H1 (cell line): ENCODE measurements at regions not wholly inside any gene's neighbourhood (a gene's known extent, or its start where the extent isn't known, plus 50 kb on each side); places are given as distances from the start of the nearest gene placed in this dataset.

Experiments used
- CTCF ChIA-PET: fragments of 300-600 bp; sonication (Branson Sonifier 250); formaldehyde crosslinking; loops from one replicate; lab custom pipeline; 2021; ENCODE audit not compliant: partially characterized antibody; lab: Charles Lee
- POLR2A ChIA-PET: fragments of 300-600 bp; sonication (Branson Sonifier 250); formaldehyde crosslinking; loops from one replicate; lab custom pipeline; 2021; ENCODE audit warnings: inconsistent platforms; ENCODE audit not compliant: partially characterized antibody; lab: Charles Lee
- DNase-seq, 2 experiments: peaks; one replicate each; pipeline versions ENCODE4 v3.0.0 to v3.0.0-alpha.2; 2010 to 2022; ENCODE audit warnings: low spot score in 2 of 2, low read depth in 1 of 2, mixed read lengths in 1 of 2
- FAIRE-seq: peaks from 2 replicates; lab custom pipeline; 2011; peaks lifted over from hg19 to GRCh38; lab: Jason Lieb, UNC
- H2AFZ ChIP-seq: 2 replicates; pipeline ENCODE4 v1.8.1; 2012; ENCODE audit warnings: low read length, inconsistent platforms
- H2AK5ac ChIP-seq: 2 replicates; pipeline ENCODE4 v1.6.1; 2013; ENCODE audit warnings: low read depth, low read length
- H2BK120ac ChIP-seq: replicated peaks from 2 replicates; pipeline ENCODE3; 2013; ENCODE audit warnings: low read depth, low read length, inconsistent platforms
- H2BK12ac ChIP-seq: 2 replicates; pipeline ENCODE4 v1.6.1; 2013; ENCODE audit warnings: low read depth, low read length
- H2BK15ac ChIP-seq: 2 replicates; pipeline ENCODE4 v1.6.1; 2013; ENCODE audit warnings: low read length
- H2BK20ac ChIP-seq: 2 replicates; pipeline ENCODE4 v1.6.1; 2013; ENCODE audit warnings: low read length
- H2BK5ac ChIP-seq: 2 replicates; pipeline ENCODE4 v1.6.1; 2013; ENCODE audit warnings: low read depth, low read length
- H3K14ac ChIP-seq: 2 replicates; pipeline ENCODE4 v1.6.1; 2013; ENCODE audit warnings: inconsistent platforms; ENCODE audit not compliant: insufficient read length
- H3K18ac ChIP-seq: 2 replicates; pipeline ENCODE4 v1.6.1; 2013; ENCODE audit warnings: low read length; ENCODE audit errors: extremely low read depth
- H3K23ac ChIP-seq: 2 replicates; pipeline ENCODE4 v1.6.1; 2013; ENCODE audit warnings: inconsistent platforms; ENCODE audit not compliant: insufficient read length
- H3K23me2 ChIP-seq: 2 replicates; pipeline ENCODE4 v1.6.1; 2013; ENCODE audit warnings: low read depth, low read length
- H3K27ac ChIP-seq: 2 replicates; pipeline ENCODE4 v1.6.1; 2011; ENCODE audit warnings: low read depth, low read length, inconsistent platforms
- H3K27me3 ChIP-seq, 4 experiments: replicated peaks in 1 of 4; 1 replicate in 1 of 4; 2 replicates in 3 of 4; pipeline versions ENCODE4 v1.6.1 to v1.8.1; 2011 to 2013; ENCODE audit warnings: low read length in 3 of 4, mild to moderate bottlenecking in 3 of 4, inconsistent platforms in 2 of 4, mixed read lengths in 2 of 4, moderate library complexity in 1 of 4; ENCODE audit not compliant: control insufficient read depth in 3 of 4, insufficient read depth in 3 of 4; ENCODE audit errors: extremely low read depth in 1 of 4
- H3K36me3 ChIP-seq, 4 experiments: 2 replicates each; pipeline versions ENCODE4 v1.6.1 to v1.8.1; 2011 to 2013; ENCODE audit warnings: mild to moderate bottlenecking in 4 of 4, low read length in 3 of 4, moderate library complexity in 2 of 4, control low read depth in 1 of 4, inconsistent platforms in 1 of 4; ENCODE audit not compliant: insufficient read depth in 4 of 4, control insufficient read depth in 2 of 4
- H3K4ac ChIP-seq: replicated peaks from 2 replicates; pipeline ENCODE3; 2013; ENCODE audit warnings: low read length, low read depth, mixed read lengths, inconsistent platforms; ENCODE audit not compliant: insufficient read length
- H3K4me1 ChIP-seq, 4 experiments: replicated peaks in 1 of 4; 1 replicate in 1 of 4; 2 replicates in 3 of 4; pipeline versions ENCODE4 v1.6.1 to v1.8.1; 2011 to 2013; ENCODE audit warnings: low read length in 3 of 4, inconsistent platforms in 2 of 4, mixed read lengths in 1 of 4; ENCODE audit not compliant: insufficient read depth in 4 of 4, control insufficient read depth in 3 of 4
- H3K4me2 ChIP-seq, 2 experiments: 2 replicates each; pipeline versions ENCODE4 v1.6.1 to v1.8.1; 2011 to 2013; ENCODE audit warnings: low read depth in 2 of 2, low read length in 2 of 2, control low read depth in 1 of 2, inconsistent platforms in 1 of 2, mild to moderate bottlenecking in 1 of 2; ENCODE audit not compliant: insufficient read depth in 1 of 2
- H3K4me3 ChIP-seq, 4 experiments: fragments of 200-600, 300-600 bp in 1 of 4; sonication (generic), shearing (Covaris generic), sonication (Bioruptor Twin) in 1 of 4; 2 replicates each; pipeline versions ENCODE4 v1.5.1 to v1.8.1; 2011 to 2016; ENCODE audit warnings: low read length in 4 of 4, low read depth in 3 of 4, control low read depth in 2 of 4, inconsistent platforms in 2 of 4, mild to moderate bottlenecking in 2 of 4, mixed read lengths in 1 of 4, moderate library complexity in 1 of 4; ENCODE audit not compliant: insufficient read depth in 2 of 4; ENCODE audit errors: extremely low read depth in 1 of 4
- H3K56ac ChIP-seq: replicated peaks from 2 replicates; pipeline ENCODE3; 2013; ENCODE audit warnings: low read depth, mild to moderate bottlenecking, mixed read lengths, low read length, inconsistent platforms; ENCODE audit not compliant: insufficient read length
- H3K79me1 ChIP-seq: 2 replicates; pipeline ENCODE4 v1.6.1; 2013; ENCODE audit warnings: low read depth, low read length, control low read depth
- H3K79me2 ChIP-seq, 2 experiments: 2 replicates each; pipeline versions ENCODE4 v1.6.1 to v1.8.1; 2012 to 2013; ENCODE audit warnings: low read length in 2 of 2, mild to moderate bottlenecking in 2 of 2, inconsistent platforms in 1 of 2; ENCODE audit not compliant: insufficient read depth in 2 of 2, control insufficient read depth in 1 of 2
- H3K9ac ChIP-seq, 4 experiments: replicated peaks in 1 of 4; 1 replicate in 1 of 4; 2 replicates in 3 of 4; pipeline versions ENCODE4 v1.6.1 to v1.8.1; 2011 to 2013; ENCODE audit warnings: low read depth in 3 of 4, low read length in 3 of 4, control low read depth in 2 of 4, mild to moderate bottlenecking in 2 of 4, moderate library complexity in 2 of 4, inconsistent platforms in 1 of 4; ENCODE audit errors: extremely low read depth in 1 of 4
- H3K9me3 ChIP-seq, 2 experiments: 2 replicates each; pipeline versions ENCODE4 v1.6.1 to v1.8.1; 2012 to 2013; ENCODE audit warnings: mild to moderate bottlenecking in 2 of 2, moderate library complexity in 2 of 2, control low read depth in 1 of 2, inconsistent platforms in 1 of 2, low read depth in 1 of 2, low read length in 1 of 2, mixed read lengths in 1 of 2; ENCODE audit not compliant: insufficient read depth in 2 of 2
- H4K20me1 ChIP-seq, 2 experiments: replicated peaks in 1 of 2; 2 replicates each; pipeline versions ENCODE3 to v1.8.1; 2011 to 2013; ENCODE audit warnings: inconsistent platforms in 2 of 2, low read length in 2 of 2, mild to moderate bottlenecking in 1 of 2; ENCODE audit not compliant: insufficient read depth in 2 of 2, control insufficient read depth in 1 of 2
- H4K5ac ChIP-seq: 2 replicates; pipeline ENCODE4 v1.6.1; 2013; ENCODE audit warnings: low read length, low read depth, mixed read lengths, inconsistent platforms; ENCODE audit not compliant: insufficient read length
- H4K8ac ChIP-seq: 2 replicates; pipeline ENCODE4 v1.8.0; 2013; ENCODE audit warnings: mild to moderate bottlenecking, moderate library complexity, low read length, inconsistent platforms; ENCODE audit not compliant: insufficient read depth; ENCODE audit errors: extremely low read depth
- H4K91ac ChIP-seq: replicated peaks from 2 replicates; pipeline ENCODE3; 2013; ENCODE audit warnings: low read length, mixed read lengths, inconsistent platforms; ENCODE audit not compliant: insufficient read length
- BACH1 ChIP-seq: IDR thresholded peaks from 2 replicates; pipeline ENCODE4 v1.6.1; 2012; ENCODE audit warnings: low read length, improper control_type of control experiment
- CBX8 ChIP-seq: fragments of 300-800, 300-1000 bp; sonication (generic); IDR thresholded peaks from 2 replicates; pipeline ENCODE4 v1.7.1; 2016; ENCODE audit warnings: low read depth, low read length, borderline replicate concordance
- CHD1 ChIP-seq: IDR thresholded peaks from 2 replicates; pipeline ENCODE4 v1.6.1; 2012; ENCODE audit warnings: low read depth, low read length, improper control_type of control experiment
- KDM1A ChIP-seq: fragments of 200-600, 300-600 bp; sonication (generic); IDR thresholded peaks from 2 replicates; pipeline ENCODE4 v1.7.1; 2016; ENCODE audit warnings: mild to moderate bottlenecking, low read length, borderline replicate concordance
- MAFK ChIP-seq: IDR thresholded peaks from 2 replicates; pipeline ENCODE4 v1.6.1; 2012; ENCODE audit warnings: low read depth, mild to moderate bottlenecking, improper control_type of control experiment, low read length
- NANOG ChIP-seq: IDR thresholded peaks from 2 replicates; pipeline ENCODE4 v1.6.1; 2011; ENCODE audit warnings: low read length, low read depth, mild to moderate bottlenecking, inconsistent platforms; ENCODE audit not compliant: insufficient read depth, poor library complexity, severe bottlenecking
- PHF8 ChIP-seq: fragments of 200-600 bp; sonication (generic); conservative IDR thresholded peaks from 2 replicates; pipeline ENCODE4 v1.7.1; 2012; ENCODE audit warnings: low read depth, mild to moderate bottlenecking, inconsistent platforms, low read length, moderate library complexity
- SP1 ChIP-seq: IDR thresholded peaks from 2 replicates; pipeline ENCODE4 v1.6.1; 2011; ENCODE audit warnings: low read depth, low read length
- TAF1 ChIP-seq: IDR thresholded peaks from 2 replicates; pipeline ENCODE4 v1.6.1; 2011; ENCODE audit warnings: mild to moderate bottlenecking, low read depth, low read length
- WGBS, 2 experiments: shearing (Covaris generic) in 1 of 2; methylation state at CpG; one replicate each; pipeline versions ENCODE4 v1.1.6 to v1.1.7; 2013 to 2015; ENCODE audit warnings: low lambda C conversion rate in 2 of 2, mixed read lengths in 2 of 2, inconsistent platforms in 1 of 2, low coverage in 1 of 2, missing lambda C conversion rate in 1 of 2; ENCODE audit not compliant: insufficient replicate concordance in 2 of 2, insufficient coverage in 1 of 2, insufficient read length in 1 of 2; ENCODE audit errors: extremely low coverage in 1 of 2, missing lambda C conversion rate in 1 of 2; 5-methylcytosine and 5-hydroxymethylcytosine counted together

GRCh38 chr14:27199272-27199671 is 601.4 kb upstream of the NOVA1 start:
- no peak overlapping the region for H2AFZ ChIP-seq
- H2BK15ac ChIP-seq = no peak overlapping the region
- POLR2A ChIA-PET = no interaction called here
- H3K9me3 ChIP-seq = no peaks in the 10 kb centered on the region
- WGBS, 2 experiments = 86% methylated on average over 1 of the region's 2 CpGs; no CpG with 5 or more reads in 1 of the 2 experiments
- no peaks in the 10 kb centered on the region for H3K27me3 ChIP-seq
- H2BK12ac ChIP-seq = no peak overlapping the region
- no peak overlapping the region for H3K4me3 ChIP-seq
- H3K79me2 ChIP-seq = no peaks in the 10 kb centered on the region
- H3K23me2 ChIP-seq = no peaks in the 10 kb centered on the region
- H3K4me2 ChIP-seq = no peak overlapping the region
- H3K27ac ChIP-seq = no peak overlapping the region
- no peak overlapping the region for H2AK5ac ChIP-seq
- FAIRE-seq = no peak
- H3K14ac ChIP-seq = no peak overlapping the region
- H4K91ac ChIP-seq = no peak overlapping the region
- no peak overlapping the region for H3K56ac ChIP-seq
- H4K5ac ChIP-seq = no peak overlapping the region
- H4K20me1 ChIP-seq = no peaks in the 10 kb centered on the region
- H3K4ac ChIP-seq = no peak overlapping the region
- no peak overlapping the region for H4K8ac ChIP-seq
- H2BK5ac ChIP-seq = no peak overlapping the region
- no peak overlapping the region for H2BK120ac ChIP-seq
- H3K4me1 ChIP-seq = no peaks in the 10 kb centered on the region
- CTCF ChIA-PET = no interaction called here
- no peaks in the 10 kb centered on the region for H3K36me3 ChIP-seq
- H3K9ac ChIP-seq = no peak overlapping the region
- no peak for DNase-seq
- H3K79me1 ChIP-seq = no peaks in the 10 kb centered on the region
- TF ChIP-seq BACH1 (no peak), NANOG (no peak), SP1 (no peak), CHD1 (no peak), MAFK (no peak), KDM1A (no peak), TAF1 (no peak), PHF8 (no peak), CBX8 (no peak)
- TF ChIP-seq, all 59 proteins: peak for 0
- no peak overlapping the region for H3K23ac ChIP-seq
- H3K18ac ChIP-seq = no peak overlapping the region
- no peak overlapping the region for H2BK20ac ChIP-seq
